ENCODE measurements at regions not wholly inside any gene's neighbourhood (a gene's known extent, or its start where the extent isn't known, plus 50 kb on each side); places are given as distances from the start of the nearest gene placed in this dataset.

DNA sequence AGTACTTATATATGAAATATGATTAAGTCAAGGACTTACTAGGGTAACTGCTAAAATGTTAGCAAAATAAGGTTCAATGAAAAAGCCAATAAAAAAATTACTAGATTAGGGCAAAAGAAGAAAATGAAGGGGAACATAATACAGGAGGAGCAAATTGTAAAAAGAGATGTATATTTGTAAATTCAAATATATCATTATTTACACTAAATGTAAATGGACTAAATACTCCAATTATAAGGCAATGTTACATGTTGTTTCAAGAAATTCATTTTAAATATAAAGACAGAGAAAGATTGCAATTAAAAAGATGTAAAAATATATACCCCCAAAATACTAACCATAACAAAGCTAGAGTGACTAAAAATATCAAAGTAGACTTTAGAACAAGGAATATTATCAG, 134.1 kb downstream of the EFHB start:
- TF ChIP-seq, protein P1, sequence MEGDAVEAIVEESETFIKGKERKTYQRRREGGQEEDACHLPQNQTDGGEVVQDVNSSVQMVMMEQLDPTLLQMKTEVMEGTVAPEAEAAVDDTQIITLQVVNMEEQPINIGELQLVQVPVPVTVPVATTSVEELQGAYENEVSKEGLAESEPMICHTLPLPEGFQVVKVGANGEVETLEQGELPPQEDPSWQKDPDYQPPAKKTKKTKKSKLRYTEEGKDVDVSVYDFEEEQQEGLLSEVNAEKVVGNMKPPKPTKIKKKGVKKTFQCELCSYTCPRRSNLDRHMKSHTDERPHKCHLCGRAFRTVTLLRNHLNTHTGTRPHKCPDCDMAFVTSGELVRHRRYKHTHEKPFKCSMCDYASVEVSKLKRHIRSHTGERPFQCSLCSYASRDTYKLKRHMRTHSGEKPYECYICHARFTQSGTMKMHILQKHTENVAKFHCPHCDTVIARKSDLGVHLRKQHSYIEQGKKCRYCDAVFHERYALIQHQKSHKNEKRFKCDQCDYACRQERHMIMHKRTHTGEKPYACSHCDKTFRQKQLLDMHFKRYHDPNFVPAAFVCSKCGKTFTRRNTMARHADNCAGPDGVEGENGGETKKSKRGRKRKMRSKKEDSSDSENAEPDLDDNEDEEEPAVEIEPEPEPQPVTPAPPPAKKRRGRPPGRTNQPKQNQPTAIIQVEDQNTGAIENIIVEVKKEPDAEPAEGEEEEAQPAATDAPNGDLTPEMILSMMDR (conservative IDR thresholded peaks at IDR 0.05; ENCODE audit: low read depth, low read length), result no peak
- TF ChIP-seq EZH2 (IDR thresholded peaks at IDR 0.05; ENCODE audit: borderline replicate concordance, low read depth, low read length, poor library complexity, severe bottlenecking), result no peak
- Histone ChIP-seq H3K27me3 (replicated peaks; ENCODE audit: insufficient read depth, low read depth, low read length, poor library complexity) (no peaks in the 10 kb centered on the region), H3K27ac (ENCODE audit: low read depth, low read length, poor library complexity, severe bottlenecking) (no peak overlapping the region), H3K4me3 (ENCODE audit: low read depth, low read length, poor library complexity, severe bottlenecking) (no peak overlapping the region), H3K4me1 (ENCODE audit: insufficient read depth, low read length, poor library complexity, severe bottlenecking) (no peaks in the 10 kb centered on the region), H3K9me3 (ENCODE audit: low read depth, low read length, poor library complexity, severe bottlenecking) (peaks cover 4% of the 10 kb centered on the region), H3K36me3 (ENCODE audit: insufficient read depth, low read length, poor library complexity, severe bottlenecking) (no peaks in the 10 kb centered on the region)
- ChIA-PET POLR2A (ENCODE audit: low non-redundant PET) (no interaction called here), CTCF (no interaction called here)
- DNase-seq (ENCODE audit: low spot score), result no peak
- BruUV-seq (replicated peaks), result no TSS peak
- intact Hi-C loops (cut with micrococcal nuclease; ENCODE audit: unreplicated experiment), result no loop called here

DNA sequence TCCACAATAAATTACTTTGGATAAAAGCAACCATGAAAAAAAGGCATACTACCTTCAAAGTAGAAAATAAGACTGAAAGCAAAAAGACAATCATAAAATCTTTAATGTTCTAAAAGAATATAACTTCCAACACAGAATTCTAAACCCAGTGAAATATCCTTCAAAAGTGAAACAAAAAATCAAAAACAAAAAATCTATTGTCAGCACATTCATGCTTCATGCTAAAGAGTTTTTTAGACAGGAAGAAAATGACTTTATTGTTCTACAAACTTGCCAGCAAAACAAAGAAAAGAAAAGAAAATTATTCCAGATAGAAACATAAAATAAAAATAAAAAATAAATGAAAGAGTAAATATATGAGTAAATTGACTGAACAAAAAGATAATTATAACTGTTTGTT, 134.9 kb downstream of the EFHB start:
- H3K36me3 ChIP-seq (ENCODE audit: insufficient read depth, low read length, poor library complexity, severe bottlenecking), result no peaks in the 10 kb centered on the region
- DNase-seq (ENCODE audit: low spot score), result no peak
- no peak overlapping the region for H3K4me3 ChIP-seq (ENCODE audit: low read depth, low read length, poor library complexity, severe bottlenecking)
- peaks cover 4% of the 10 kb centered on the region for H3K9me3 ChIP-seq (ENCODE audit: low read depth, low read length, poor library complexity, severe bottlenecking)
- H3K4me1 ChIP-seq (ENCODE audit: insufficient read depth, low read length, poor library complexity, severe bottlenecking), result no peaks in the 10 kb centered on the region
- ChIA-PET POLR2A (ENCODE audit: low non-redundant PET) (no interaction called here), CTCF (no interaction called here)
- no peak overlapping the region for H3K27ac ChIP-seq (ENCODE audit: low read depth, low read length, poor library complexity, severe bottlenecking)
- no TSS peak for BruUV-seq (replicated peaks)
- intact Hi-C loops (cut with micrococcal nuclease; ENCODE audit: unreplicated experiment), result no loop called here
- TF ChIP-seq EZH2 (IDR thresholded peaks at IDR 0.05; ENCODE audit: borderline replicate concordance, low read depth, low read length, poor library complexity, severe bottlenecking), result no peak
- TF ChIP-seq, protein P1 (conservative IDR thresholded peaks at IDR 0.05; ENCODE audit: low read depth, low read length), result no peak
- no peaks in the 10 kb centered on the region for H3K27me3 ChIP-seq (replicated peaks; ENCODE audit: insufficient read depth, low read depth, low read length, poor library complexity)

DNA sequence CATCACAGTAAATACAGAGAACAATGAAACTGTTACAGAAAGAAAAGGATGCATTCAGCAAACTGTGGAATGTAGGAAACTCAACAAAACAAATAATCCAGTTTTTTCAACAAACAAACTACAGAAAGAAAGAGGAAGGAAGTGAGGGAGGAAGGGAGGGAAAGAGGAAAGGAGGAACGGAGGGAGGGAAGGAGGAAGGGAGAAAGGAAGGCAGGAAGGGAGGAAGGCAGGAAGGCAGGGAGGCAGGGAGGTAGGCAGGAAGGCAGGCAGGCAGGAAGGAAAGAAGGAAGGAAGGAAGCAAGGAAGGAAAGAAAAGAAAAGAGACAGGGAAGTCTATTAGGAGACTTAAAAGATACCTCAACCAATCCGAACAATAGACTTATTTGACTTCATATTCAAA, 135.7 kb downstream of the EFHB start:
- no TSS peak for BruUV-seq (replicated peaks)
- H3K4me3 ChIP-seq (ENCODE audit: low read depth, low read length, poor library complexity, severe bottlenecking), result no peak overlapping the region
- DNase-seq (ENCODE audit: low spot score), result no peak
- H3K27ac ChIP-seq (ENCODE audit: low read depth, low read length, poor library complexity, severe bottlenecking), result no peak overlapping the region
- intact Hi-C loops (cut with micrococcal nuclease; ENCODE audit: unreplicated experiment), result no loop called here
- ChIA-PET CTCF (no interaction called here), POLR2A (ENCODE audit: low non-redundant PET) (no interaction called here)
- H3K27me3 ChIP-seq (replicated peaks; ENCODE audit: insufficient read depth, low read depth, low read length, poor library complexity), result no peaks in the 10 kb centered on the region
- H3K9me3 ChIP-seq (ENCODE audit: low read depth, low read length, poor library complexity, severe bottlenecking), result peaks cover 4% of the 10 kb centered on the region
- no peaks in the 10 kb centered on the region for H3K36me3 ChIP-seq (ENCODE audit: insufficient read depth, low read length, poor library complexity, severe bottlenecking)
- no peaks in the 10 kb centered on the region for H3K4me1 ChIP-seq (ENCODE audit: insufficient read depth, low read length, poor library complexity, severe bottlenecking)
- no peak for TF ChIP-seq EZH2 (IDR thresholded peaks at IDR 0.05; ENCODE audit: borderline replicate concordance, low read depth, low read length, poor library complexity, severe bottlenecking)
- TF ChIP-seq, protein P1 (conservative IDR thresholded peaks at IDR 0.05; ENCODE audit: low read depth, low read length), result no peak
